ENCODE measurements at regions not wholly inside any gene's neighbourhood (a gene's known extent, or its start where the extent isn't known, plus 50 kb on each side); places are given as distances from the start of the nearest gene placed in this dataset.
"Not testable (repeated sequence)": the region's sequence is repeated elsewhere in the genome, so short reads cannot be mapped to it uniquely, and the experiment has no call there.

- DNase-seq (ENCODE audit: extremely low spot score), result no peak
- POLR2A ChIA-PET, result no interaction called here
- TF ChIP-seq LEF1 (IDR thresholded peaks at IDR 0.05; ENCODE audit: borderline replicate concordance) (no peak), HDGF (IDR thresholded peaks at IDR 0.05; ENCODE audit: borderline replicate concordance) (no peak), ELF4 (IDR thresholded peaks at IDR 0.05) (no peak), FOXA1 (IDR thresholded peaks at IDR 0.05) (no peak), SUZ12 (IDR thresholded peaks at IDR 0.05) (no peak), BHLHE40 (IDR thresholded peaks at IDR 0.05; ENCODE audit: borderline replicate concordance) (no peak)
- CTCF ChIA-PET, result no interaction called here
Observed at GRCh38 chrX:36861601-36862000, 146.6 kb upstream of the FAM47C start.

- POLR2A ChIA-PET, result no interaction called here
- peak; percentile 16 for DNase-seq (ENCODE audit: extremely low spot score)
Observed at GRCh38 chrX:36867143-36867542, 141.0 kb upstream of the FAM47C start.

GRCh38 chrX:36868592-36868991 lies 139.6 kb upstream of the FAM47C start:
- no peak for TF ChIP-seq ARNT (IDR thresholded peaks at IDR 0.05)
- TF ChIP-seq ZNF384 (IDR thresholded peaks at IDR 0.05), result no peak
- no peak for TF ChIP-seq CTBP1 (IDR thresholded peaks at IDR 0.05; ENCODE audit: borderline replicate concordance)
- no peak for TF ChIP-seq BHLHE40 (IDR thresholded peaks at IDR 0.05; ENCODE audit: borderline replicate concordance)
- no peak for TF ChIP-seq ELF4 (IDR thresholded peaks at IDR 0.05)
- TF ChIP-seq PKNOX1 (IDR thresholded peaks at IDR 0.05), result no peak
- no peak for TF ChIP-seq FOXK2 (IDR thresholded peaks at IDR 0.05)
- TF ChIP-seq NFRKB (IDR thresholded peaks at IDR 0.05), result no peak
- TF ChIP-seq HDGF (IDR thresholded peaks at IDR 0.05; ENCODE audit: borderline replicate concordance), result no peak
- no peak for TF ChIP-seq FOXM1 (IDR thresholded peaks at IDR 0.05; ENCODE audit: borderline replicate concordance)
- no peak for TF ChIP-seq TARDBP (IDR thresholded peaks at IDR 0.05)
- TF ChIP-seq SUZ12 (IDR thresholded peaks at IDR 0.05), result no peak
- no peak for TF ChIP-seq SP1 (IDR thresholded peaks at IDR 0.05)
- no peak for TF ChIP-seq L3MBTL2 (conservative IDR thresholded peaks at IDR 0.05)
- no peak for TF ChIP-seq LEF1 (IDR thresholded peaks at IDR 0.05; ENCODE audit: borderline replicate concordance)
- TF ChIP-seq FOXA1 (IDR thresholded peaks at IDR 0.05), result no peak
- ChIA-PET CTCF (interaction anchor here (0.8 kb wide), 1 partner anchor 13 kb away, joined by 3 read pairs; no protein-coding TSS in a partner anchor), POLR2A (no interaction called here)
- no peak for DNase-seq (ENCODE audit: extremely low spot score)

More at GRCh38 chrX:36867143-36867542, 141.0 kb upstream of the FAM47C start:
- TF ChIP-seq NFRKB (IDR thresholded peaks at IDR 0.05), result no peak
- no peak for TF ChIP-seq LEF1 (IDR thresholded peaks at IDR 0.05; ENCODE audit: borderline replicate concordance)
- TF ChIP-seq FOXK2 (IDR thresholded peaks at IDR 0.05), result no peak
- TF ChIP-seq TARDBP (IDR thresholded peaks at IDR 0.05), result no peak
- no peak for TF ChIP-seq PKNOX1 (IDR thresholded peaks at IDR 0.05)
- no peak for TF ChIP-seq ARNT (IDR thresholded peaks at IDR 0.05)
- no peak for TF ChIP-seq HDGF (IDR thresholded peaks at IDR 0.05; ENCODE audit: borderline replicate concordance)
- TF ChIP-seq FOXM1 (IDR thresholded peaks at IDR 0.05; ENCODE audit: borderline replicate concordance), result no peak
- no peak for TF ChIP-seq FOXA1 (IDR thresholded peaks at IDR 0.05)
- CTCF ChIA-PET, result interaction anchor here (0.7 kb wide), 1 partner anchor 887 kb away, joined by 3 read pairs; no protein-coding TSS in a partner anchor

GRCh38 chrX:36869457-36869856 lies 138.7 kb upstream of the FAM47C start:
- POLR2A ChIA-PET, result no interaction called here

GRCh38 chrX:36897690-36898089 lies 110.5 kb upstream of the FAM47C start:
- no peak for TF ChIP-seq LEF1 (IDR thresholded peaks at IDR 0.05; ENCODE audit: borderline replicate concordance)
- no peak for TF ChIP-seq TARDBP (IDR thresholded peaks at IDR 0.05)
- no peak for TF ChIP-seq PKNOX1 (IDR thresholded peaks at IDR 0.05)
- TF ChIP-seq ZNF384 (IDR thresholded peaks at IDR 0.05), result no peak
- TF ChIP-seq FOXK2 (IDR thresholded peaks at IDR 0.05), result no peak
- no peak for TF ChIP-seq FOXM1 (IDR thresholded peaks at IDR 0.05; ENCODE audit: borderline replicate concordance)
- no peak for TF ChIP-seq SUZ12 (IDR thresholded peaks at IDR 0.05)
- no peak for TF ChIP-seq BHLHE40 (IDR thresholded peaks at IDR 0.05; ENCODE audit: borderline replicate concordance)
- TF ChIP-seq ELF4 (IDR thresholded peaks at IDR 0.05), result no peak
- TF ChIP-seq HDGF (IDR thresholded peaks at IDR 0.05; ENCODE audit: borderline replicate concordance), result no peak
- ChIA-PET CTCF (no interaction called here), POLR2A (no interaction called here)
- no peak for DNase-seq (ENCODE audit: extremely low spot score)

More at GRCh38 chrX:36869457-36869856, 138.7 kb upstream of the FAM47C start:
- TF ChIP-seq L3MBTL2 (conservative IDR thresholded peaks at IDR 0.05) (no peak), SUZ12 (IDR thresholded peaks at IDR 0.05) (no peak), FOXA1 (IDR thresholded peaks at IDR 0.05) (no peak), CTBP1 (IDR thresholded peaks at IDR 0.05; ENCODE audit: borderline replicate concordance) (no peak), ZNF384 (IDR thresholded peaks at IDR 0.05) (no peak), ARNT (IDR thresholded peaks at IDR 0.05) (no peak), NFRKB (IDR thresholded peaks at IDR 0.05) (no peak), FOXM1 (IDR thresholded peaks at IDR 0.05; ENCODE audit: borderline replicate concordance) (no peak), HDGF (IDR thresholded peaks at IDR 0.05; ENCODE audit: borderline replicate concordance) (no peak), PKNOX1 (IDR thresholded peaks at IDR 0.05) (no peak), SP1 (IDR thresholded peaks at IDR 0.05) (no peak), FOXK2 (IDR thresholded peaks at IDR 0.05) (no peak), BHLHE40 (IDR thresholded peaks at IDR 0.05; ENCODE audit: borderline replicate concordance) (no peak), TARDBP (IDR thresholded peaks at IDR 0.05) (no peak), ELF4 (IDR thresholded peaks at IDR 0.05) (no peak)
- no peak for DNase-seq (ENCODE audit: extremely low spot score)
- CTCF ChIA-PET, result no interaction called here

GRCh38 chrX:36898301-36898700 lies 109.9 kb upstream of the FAM47C start:
- DNase-seq (ENCODE audit: extremely low spot score), result peak; percentile 20
- POLR2A ChIA-PET, result no interaction called here
- no peak for TF ChIP-seq FOXA1 (IDR thresholded peaks at IDR 0.05)
- TF ChIP-seq HDGF (IDR thresholded peaks at IDR 0.05; ENCODE audit: borderline replicate concordance), result no peak
- no peak for TF ChIP-seq CTBP1 (IDR thresholded peaks at IDR 0.05; ENCODE audit: borderline replicate concordance)
- no peak for TF ChIP-seq LEF1 (IDR thresholded peaks at IDR 0.05; ENCODE audit: borderline replicate concordance)
- no peak for TF ChIP-seq PKNOX1 (IDR thresholded peaks at IDR 0.05)
- no peak for TF ChIP-seq ZNF384 (IDR thresholded peaks at IDR 0.05)
- no peak for TF ChIP-seq FOXK2 (IDR thresholded peaks at IDR 0.05)
- no peak for TF ChIP-seq NFRKB (IDR thresholded peaks at IDR 0.05)
- TF ChIP-seq TARDBP (IDR thresholded peaks at IDR 0.05), result no peak
- CTCF ChIA-PET, result no interaction called here

- CTCF ChIA-PET; POLR2A ChIA-PET; DNase-seq (ENCODE audit: extremely low spot score): not testable (repeated sequence)
Observed at GRCh38 chrX:36904561-36904960, 103.6 kb upstream of the FAM47C start.
